Endothelial cell of hepatic sinusoid (primary cell): ENCODE measurements at regions not wholly inside any gene's neighbourhood (a gene's known extent, or its start where the extent isn't known, plus 50 kb on each side); places are given as distances from the start of the nearest gene placed in this dataset.

Experiments
- in situ Hi-C: cut with HindIII; loops from 2 replicates; pipeline ENCODE4 v1.10.0; 2017; ENCODE audit warnings: low sequenced_read_pairs

- in situ Hi-C loops = no loop called here
Measured at GRCh38 chr21:28267449-28267848, 725.2 kb downstream of the LTN1 start.

- in situ Hi-C loops = no loop called here
Measured at GRCh38 chr21:28266061-28266460, 726.6 kb downstream of the LTN1 start.

- in situ Hi-C loops = no loop called here
Measured at GRCh38 chr21:28263974-28264373, 728.7 kb downstream of the LTN1 start.

GRCh38 chr21:28261298-28261697 lies 731.4 kb downstream of the LTN1 start:
- in situ Hi-C loops = no loop called here

- in situ Hi-C loops = no loop called here
Measured at GRCh38 chr21:28257276-28257675, 735.4 kb downstream of the LTN1 start.

GRCh38 chr21:28256837-28257236 lies 735.8 kb downstream of the LTN1 start:
- in situ Hi-C loops = no loop called here

- in situ Hi-C loops = no loop called here
Measured at GRCh38 chr21:28256420-28256831, 736.3 kb downstream of the LTN1 start.

GRCh38 chr21:28253961-28254360 lies 738.7 kb downstream of the LTN1 start:
- in situ Hi-C loops = no loop called here

GRCh38 chr21:28253338-28253737 lies 739.3 kb downstream of the LTN1 start:
- in situ Hi-C loops = no loop called here

GRCh38 chr21:28252928-28253327 lies 739.7 kb downstream of the LTN1 start:
- in situ Hi-C loops = no loop called here

- in situ Hi-C loops = no loop called here
Measured at GRCh38 chr21:28250946-28251345, 741.7 kb downstream of the LTN1 start.

GRCh38 chr21:28247454-28248020 lies 745.1 kb downstream of the LTN1 start:
- in situ Hi-C loops = loop anchor here (10.0 kb wide), 1 partner anchor 183 kb away; no protein-coding TSS in a partner anchor

GRCh38 chr21:28240586-28240985 lies 752.1 kb downstream of the LTN1 start:
- in situ Hi-C loops = loop anchor here (10.0 kb wide), 1 partner anchor 176 kb away; no protein-coding TSS in a partner anchor

- in situ Hi-C loops = no loop called here
Measured at GRCh38 chr21:28239340-28239739, 753.3 kb downstream of the LTN1 start.

- in situ Hi-C loops = no loop called here
Measured at GRCh38 chr21:28237661-28238060, 755.0 kb downstream of the LTN1 start.

- in situ Hi-C loops = no loop called here
Measured at GRCh38 chr21:28235169-28235895, 757.3 kb downstream of the LTN1 start.

GRCh38 chr21:28234326-28234725 lies 758.4 kb downstream of the LTN1 start:
- in situ Hi-C loops = no loop called here

- in situ Hi-C loops = no loop called here
Measured at GRCh38 chr21:28233536-28234220, 759.0 kb downstream of the LTN1 start.

- in situ Hi-C loops = no loop called here
Measured at GRCh38 chr21:28230559-28230958, 762.1 kb downstream of the LTN1 start.

GRCh38 chr21:28229814-28230213 lies 762.9 kb downstream of the LTN1 start:
- in situ Hi-C loops = no loop called here

- in situ Hi-C loops = no loop called here
Measured at GRCh38 chr21:28228636-28228995, 764.1 kb downstream of the LTN1 start.
